ENCODE measurements at regions not wholly inside any gene's neighbourhood (a gene's known extent, or its start where the extent isn't known, plus 50 kb on each side); places are given as distances from the start of the nearest gene placed in this dataset.

GRCh38 chr17:83144421-83145357 is 65.3 kb downstream of the METRNL start:
- H3K27me3 ChIP-seq (replicated peaks; ENCODE audit: insufficient read depth, low read depth, low read length, poor library complexity) = no peaks in the 10 kb centered on the region
- H3K9me3 ChIP-seq (ENCODE audit: low read depth, low read length, poor library complexity, severe bottlenecking) = peaks cover 13% of the 10 kb centered on the region
- no peak overlapping the region for H3K27ac ChIP-seq (ENCODE audit: low read depth, low read length, poor library complexity, severe bottlenecking)
- TF ChIP-seq, protein P1, sequence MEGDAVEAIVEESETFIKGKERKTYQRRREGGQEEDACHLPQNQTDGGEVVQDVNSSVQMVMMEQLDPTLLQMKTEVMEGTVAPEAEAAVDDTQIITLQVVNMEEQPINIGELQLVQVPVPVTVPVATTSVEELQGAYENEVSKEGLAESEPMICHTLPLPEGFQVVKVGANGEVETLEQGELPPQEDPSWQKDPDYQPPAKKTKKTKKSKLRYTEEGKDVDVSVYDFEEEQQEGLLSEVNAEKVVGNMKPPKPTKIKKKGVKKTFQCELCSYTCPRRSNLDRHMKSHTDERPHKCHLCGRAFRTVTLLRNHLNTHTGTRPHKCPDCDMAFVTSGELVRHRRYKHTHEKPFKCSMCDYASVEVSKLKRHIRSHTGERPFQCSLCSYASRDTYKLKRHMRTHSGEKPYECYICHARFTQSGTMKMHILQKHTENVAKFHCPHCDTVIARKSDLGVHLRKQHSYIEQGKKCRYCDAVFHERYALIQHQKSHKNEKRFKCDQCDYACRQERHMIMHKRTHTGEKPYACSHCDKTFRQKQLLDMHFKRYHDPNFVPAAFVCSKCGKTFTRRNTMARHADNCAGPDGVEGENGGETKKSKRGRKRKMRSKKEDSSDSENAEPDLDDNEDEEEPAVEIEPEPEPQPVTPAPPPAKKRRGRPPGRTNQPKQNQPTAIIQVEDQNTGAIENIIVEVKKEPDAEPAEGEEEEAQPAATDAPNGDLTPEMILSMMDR (conservative IDR thresholded peaks at IDR 0.05; ENCODE audit: low read depth, low read length) = no peak
- no peak for TF ChIP-seq EZH2 (IDR thresholded peaks at IDR 0.05; ENCODE audit: borderline replicate concordance, low read depth, low read length, poor library complexity, severe bottlenecking)
- DNase-seq (ENCODE audit: low spot score) = no peak
- CTCF ChIA-PET = no interaction called here
- POLR2A ChIA-PET (ENCODE audit: low non-redundant PET) = no interaction called here
- BruUV-seq (replicated peaks) = no TSS peak
- H3K36me3 ChIP-seq (ENCODE audit: insufficient read depth, low read length, poor library complexity, severe bottlenecking) = no peaks in the 10 kb centered on the region
- H3K4me3 ChIP-seq (ENCODE audit: low read depth, low read length, poor library complexity, severe bottlenecking) = no peak overlapping the region
- H3K4me1 ChIP-seq (ENCODE audit: insufficient read depth, low read length, poor library complexity, severe bottlenecking) = no peaks in the 10 kb centered on the region
- intact Hi-C loops (cut with micrococcal nuclease; ENCODE audit: unreplicated experiment) = no loop called here

DNA sequence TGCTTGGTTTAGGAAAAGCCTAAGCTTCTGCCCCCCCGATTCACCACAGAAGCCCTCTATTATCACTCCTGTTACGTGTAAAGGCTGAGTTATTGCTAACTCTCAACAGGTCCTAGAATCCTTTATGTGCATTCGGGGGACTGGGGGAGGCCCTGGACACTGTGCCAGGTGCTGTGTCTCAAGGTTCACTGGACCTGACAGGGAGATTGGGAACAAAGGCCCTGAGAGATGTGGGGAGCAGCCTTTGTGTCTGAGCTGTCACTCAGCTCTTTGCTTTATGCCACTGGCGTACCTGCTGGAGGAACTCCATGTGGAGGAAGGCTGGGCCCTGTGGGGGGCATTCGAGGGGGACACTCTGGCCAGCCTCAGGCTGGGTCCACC is 65.9 kb downstream of the METRNL start:
- BruUV-seq (replicated peaks) = no TSS peak
- Histone ChIP-seq H3K27me3 (replicated peaks; ENCODE audit: insufficient read depth, low read depth, low read length, poor library complexity) (no peaks in the 10 kb centered on the region), H3K27ac (ENCODE audit: low read depth, low read length, poor library complexity, severe bottlenecking) (no peak overlapping the region), H3K9me3 (ENCODE audit: low read depth, low read length, poor library complexity, severe bottlenecking) (peaks cover 13% of the 10 kb centered on the region), H3K4me1 (ENCODE audit: insufficient read depth, low read length, poor library complexity, severe bottlenecking) (no peaks in the 10 kb centered on the region), H3K4me3 (ENCODE audit: low read depth, low read length, poor library complexity, severe bottlenecking) (no peak overlapping the region), H3K36me3 (ENCODE audit: insufficient read depth, low read length, poor library complexity, severe bottlenecking) (no peaks in the 10 kb centered on the region)
- ChIA-PET POLR2A (ENCODE audit: low non-redundant PET) (no interaction called here), CTCF (no interaction called here)
- TF ChIP-seq EZH2 (IDR thresholded peaks at IDR 0.05; ENCODE audit: borderline replicate concordance, low read depth, low read length, poor library complexity, severe bottlenecking) = no peak
- TF ChIP-seq, protein P1 (conservative IDR thresholded peaks at IDR 0.05; ENCODE audit: low read depth, low read length) = no peak
- no peak for DNase-seq (ENCODE audit: low spot score)
- intact Hi-C loops (cut with micrococcal nuclease; ENCODE audit: unreplicated experiment) = no loop called here

DNA sequence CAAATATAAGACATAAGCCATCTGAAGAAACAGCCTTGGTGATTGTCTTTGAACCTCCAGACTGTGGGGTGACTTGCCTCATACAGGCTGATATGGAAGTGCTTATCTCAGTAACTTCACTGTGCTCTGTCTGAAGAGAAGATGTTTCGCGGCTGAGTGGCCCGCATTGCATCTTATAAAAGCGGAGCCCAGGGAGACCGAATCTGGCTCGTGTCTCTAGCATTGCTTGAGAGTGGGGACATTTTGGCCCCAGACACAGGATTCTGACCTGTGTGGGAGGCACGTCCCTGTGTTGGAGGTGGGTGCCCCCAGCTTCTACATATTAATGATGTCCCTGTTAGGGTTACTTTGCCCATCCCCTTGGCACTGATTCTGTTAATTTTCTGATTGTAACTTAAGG is 66.4 kb downstream of the METRNL start:
- no peaks in the 10 kb centered on the region for H3K36me3 ChIP-seq (ENCODE audit: insufficient read depth, low read length, poor library complexity, severe bottlenecking)
- TF ChIP-seq EZH2 (IDR thresholded peaks at IDR 0.05; ENCODE audit: borderline replicate concordance, low read depth, low read length, poor library complexity, severe bottlenecking) = no peak
- TF ChIP-seq, protein P1 (conservative IDR thresholded peaks at IDR 0.05; ENCODE audit: low read depth, low read length) = no peak
- DNase-seq (ENCODE audit: low spot score) = no peak
- no peaks in the 10 kb centered on the region for H3K4me1 ChIP-seq (ENCODE audit: insufficient read depth, low read length, poor library complexity, severe bottlenecking)
- H3K27ac ChIP-seq (ENCODE audit: low read depth, low read length, poor library complexity, severe bottlenecking) = no peak overlapping the region
- no peaks in the 10 kb centered on the region for H3K27me3 ChIP-seq (replicated peaks; ENCODE audit: insufficient read depth, low read depth, low read length, poor library complexity)
- H3K9me3 ChIP-seq (ENCODE audit: low read depth, low read length, poor library complexity, severe bottlenecking) = peaks cover 13% of the 10 kb centered on the region
- POLR2A ChIA-PET (ENCODE audit: low non-redundant PET) = no interaction called here
- intact Hi-C loops (cut with micrococcal nuclease; ENCODE audit: unreplicated experiment) = no loop called here
- no peak overlapping the region for H3K4me3 ChIP-seq (ENCODE audit: low read depth, low read length, poor library complexity, severe bottlenecking)
- no TSS peak for BruUV-seq (replicated peaks)
- CTCF ChIA-PET = no interaction called here

Data from A673 (cell line).